ENCODE measurements at regions not wholly inside any gene's neighbourhood (a gene's known extent, or its start where the extent isn't known, plus 50 kb on each side); places are given as distances from the start of the nearest gene placed in this dataset.

DNA sequence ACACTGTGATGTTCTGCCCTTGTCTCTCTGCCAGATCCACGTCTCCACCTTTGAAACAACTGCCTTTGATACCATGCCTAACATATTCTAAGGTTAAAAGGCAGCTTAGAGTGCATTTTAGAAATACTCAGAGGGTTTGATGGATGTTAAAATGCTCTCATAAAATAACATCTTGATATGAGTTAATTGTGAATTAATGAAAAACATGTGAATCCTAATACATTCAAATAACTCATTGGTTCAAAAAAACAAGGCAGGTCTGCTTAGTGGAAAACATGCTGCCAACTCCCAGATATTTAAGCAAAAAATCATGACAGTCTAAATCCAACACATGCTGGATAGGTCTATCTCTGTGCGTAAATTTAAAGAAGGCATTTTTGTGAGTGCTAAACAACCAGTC lies 291.8 kb downstream of the AHR start:
- no peak for TF ChIP-seq GATA2 (IDR thresholded peaks at IDR 0.05; ENCODE audit: low read depth, low read length)
- no peak for TF ChIP-seq GATA3 (IDR thresholded peaks at IDR 0.05; ENCODE audit: low read depth, low read length)
